ENCODE measurements at regions not wholly inside any gene's neighbourhood (a gene's known extent, or its start where the extent isn't known, plus 50 kb on each side); places are given as distances from the start of the nearest gene placed in this dataset.

- Histone ChIP-seq H3K9ac (ENCODE audit: low read depth in 1 of 2, low read length in 2 of 2) (no peak overlapping the region), H3K27ac (ENCODE audit: low read depth, low read length) (no peak overlapping the region), H3K36me3 (ENCODE audit: control insufficient read depth in 1 of 2, insufficient read depth in 2 of 2, low read length in 2 of 2) (no peaks in the 10 kb centered on the region), H3K4me3 (ENCODE audit: low read depth in 1 of 2, low read length in 2 of 2) (no peak overlapping the region), H3K4me1 (ENCODE audit: control insufficient read depth in 1 of 2, insufficient read depth in 2 of 2, low read length in 2 of 2) (peaks cover 15 to 18% of the 10 kb centered on the region in 2 donors), H3K9me3 (ENCODE audit: control insufficient read depth in 1 of 2, low read length in 2 of 2) (no peaks in the 10 kb centered on the region), H3K27me3 (ENCODE audit: control insufficient read depth in 1 of 2, insufficient read depth in 2 of 2, low read length in 2 of 2) (peaks cover 0 to 3% of the 10 kb centered on the region in 2 donors)
Observed at GRCh38 chr10:78305311-78305710, 271.6 kb downstream of the RPS24 start.

- H3K9me3 ChIP-seq (ENCODE audit: control insufficient read depth in 1 of 2, low read length in 2 of 2): no peaks in the 10 kb centered on the region
- peaks cover 0 to 3% of the 10 kb centered on the region in 2 donors for H3K27me3 ChIP-seq (ENCODE audit: control insufficient read depth in 1 of 2, insufficient read depth in 2 of 2, low read length in 2 of 2)
- no peaks in the 10 kb centered on the region for H3K36me3 ChIP-seq (ENCODE audit: control insufficient read depth in 1 of 2, insufficient read depth in 2 of 2, low read length in 2 of 2)
- no peak overlapping the region for H3K27ac ChIP-seq (ENCODE audit: low read depth, low read length)
- H3K4me1 ChIP-seq (ENCODE audit: control insufficient read depth in 1 of 2, insufficient read depth in 2 of 2, low read length in 2 of 2): peaks cover 15 to 18% of the 10 kb centered on the region in 2 donors
- no peak overlapping the region for H3K4me3 ChIP-seq (ENCODE audit: low read depth in 1 of 2, low read length in 2 of 2)
- no peak overlapping the region for H3K9ac ChIP-seq (ENCODE audit: low read depth in 1 of 2, low read length in 2 of 2)
Observed at GRCh38 chr10:78306358-78306757, 272.7 kb downstream of the RPS24 start.

- Histone ChIP-seq H3K4me1 (ENCODE audit: control insufficient read depth in 1 of 2, insufficient read depth in 2 of 2, low read length in 2 of 2) (peaks cover 7 to 10% of the 10 kb centered on the region in 2 donors), H3K9me3 (ENCODE audit: control insufficient read depth in 1 of 2, low read length in 2 of 2) (no peaks in the 10 kb centered on the region)
Observed at GRCh38 chr10:78307576-78307975, 273.9 kb downstream of the RPS24 start.

GRCh38 chr10:78309536-78310237 is 276.0 kb downstream of the RPS24 start:
- Histone ChIP-seq H3K27me3 (ENCODE audit: control insufficient read depth in 1 of 2, insufficient read depth in 2 of 2, low read length in 2 of 2) (peaks cover 0 to 3% of the 10 kb centered on the region in 2 donors), H3K4me1 (ENCODE audit: control insufficient read depth in 1 of 2, insufficient read depth in 2 of 2, low read length in 2 of 2) (no peaks in the 10 kb centered on the region), H3K9ac (ENCODE audit: low read depth in 1 of 2, low read length in 2 of 2) (no peak overlapping the region), H3K4me3 (ENCODE audit: low read depth in 1 of 2, low read length in 2 of 2) (no peak overlapping the region), H3K9me3 (ENCODE audit: control insufficient read depth in 1 of 2, low read length in 2 of 2) (no peaks in the 10 kb centered on the region), H3K27ac (ENCODE audit: low read depth, low read length) (no peak overlapping the region), H3K36me3 (ENCODE audit: control insufficient read depth in 1 of 2, insufficient read depth in 2 of 2, low read length in 2 of 2) (no peaks in the 10 kb centered on the region)

More at GRCh38 chr10:78307576-78307975, 273.9 kb downstream of the RPS24 start:
- H3K36me3 ChIP-seq (ENCODE audit: control insufficient read depth in 1 of 2, insufficient read depth in 2 of 2, low read length in 2 of 2): no peaks in the 10 kb centered on the region
- peaks cover 0 to 3% of the 10 kb centered on the region in 2 donors for H3K27me3 ChIP-seq (ENCODE audit: control insufficient read depth in 1 of 2, insufficient read depth in 2 of 2, low read length in 2 of 2)
- no peak overlapping the region for H3K9ac ChIP-seq (ENCODE audit: low read depth in 1 of 2, low read length in 2 of 2)
- H3K27ac ChIP-seq (ENCODE audit: low read depth, low read length): no peak overlapping the region
- H3K4me3 ChIP-seq (ENCODE audit: low read depth in 1 of 2, low read length in 2 of 2): no peak overlapping the region

- Histone ChIP-seq H3K27ac (ENCODE audit: low read depth, low read length) (no peak overlapping the region), H3K36me3 (ENCODE audit: control insufficient read depth in 1 of 2, insufficient read depth in 2 of 2, low read length in 2 of 2) (no peaks in the 10 kb centered on the region), H3K4me3 (ENCODE audit: low read depth in 1 of 2, low read length in 2 of 2) (no peak overlapping the region), H3K4me1 (ENCODE audit: control insufficient read depth in 1 of 2, insufficient read depth in 2 of 2, low read length in 2 of 2) (no peaks in the 10 kb centered on the region), H3K27me3 (ENCODE audit: control insufficient read depth in 1 of 2, insufficient read depth in 2 of 2, low read length in 2 of 2) (peaks cover 0 to 3% of the 10 kb centered on the region in 2 donors), H3K9ac (ENCODE audit: low read depth in 1 of 2, low read length in 2 of 2) (no peak overlapping the region), H3K9me3 (ENCODE audit: control insufficient read depth in 1 of 2, low read length in 2 of 2) (no peaks in the 10 kb centered on the region)
Observed at GRCh38 chr10:78310481-78311080, 276.9 kb downstream of the RPS24 start.

GRCh38 chr10:78312197-78313047 is 278.8 kb downstream of the RPS24 start:
- H3K27ac ChIP-seq (ENCODE audit: low read depth, low read length): no peak overlapping the region
- no peak overlapping the region for H3K9ac ChIP-seq (ENCODE audit: low read depth in 1 of 2, low read length in 2 of 2)
- no peak overlapping the region for H3K4me3 ChIP-seq (ENCODE audit: low read depth in 1 of 2, low read length in 2 of 2)

GRCh38 chr10:78313048-78313381 is 279.4 kb downstream of the RPS24 start:
- H3K27me3 ChIP-seq (ENCODE audit: control insufficient read depth in 1 of 2, insufficient read depth in 2 of 2, low read length in 2 of 2): no peaks in the 10 kb centered on the region
- no peaks in the 10 kb centered on the region for H3K4me1 ChIP-seq (ENCODE audit: control insufficient read depth in 1 of 2, insufficient read depth in 2 of 2, low read length in 2 of 2)
- no peak overlapping the region for H3K9ac ChIP-seq (ENCODE audit: low read depth in 1 of 2, low read length in 2 of 2)
- H3K27ac ChIP-seq (ENCODE audit: low read depth, low read length): no peak overlapping the region
- no peak overlapping the region for H3K4me3 ChIP-seq (ENCODE audit: low read depth in 1 of 2, low read length in 2 of 2)
- no peaks in the 10 kb centered on the region for H3K36me3 ChIP-seq (ENCODE audit: control insufficient read depth in 1 of 2, insufficient read depth in 2 of 2, low read length in 2 of 2)
- H3K9me3 ChIP-seq (ENCODE audit: control insufficient read depth in 1 of 2, low read length in 2 of 2): no peaks in the 10 kb centered on the region

More at GRCh38 chr10:78312197-78313047, 278.8 kb downstream of the RPS24 start:
- H3K9me3 ChIP-seq (ENCODE audit: control insufficient read depth in 1 of 2, low read length in 2 of 2): no peaks in the 10 kb centered on the region
- H3K36me3 ChIP-seq (ENCODE audit: control insufficient read depth in 1 of 2, insufficient read depth in 2 of 2, low read length in 2 of 2): no peaks in the 10 kb centered on the region
- H3K27me3 ChIP-seq (ENCODE audit: control insufficient read depth in 1 of 2, insufficient read depth in 2 of 2, low read length in 2 of 2): no peaks in the 10 kb centered on the region
- H3K4me1 ChIP-seq (ENCODE audit: control insufficient read depth in 1 of 2, insufficient read depth in 2 of 2, low read length in 2 of 2): no peaks in the 10 kb centered on the region

- Histone ChIP-seq H3K27ac (ENCODE audit: low read depth, low read length) (no peak overlapping the region), H3K4me3 (ENCODE audit: low read depth in 1 of 2, low read length in 2 of 2) (no peak overlapping the region), H3K36me3 (ENCODE audit: control insufficient read depth in 1 of 2, insufficient read depth in 2 of 2, low read length in 2 of 2) (no peaks in the 10 kb centered on the region), H3K4me1 (ENCODE audit: control insufficient read depth in 1 of 2, insufficient read depth in 2 of 2, low read length in 2 of 2) (no peaks in the 10 kb centered on the region), H3K27me3 (ENCODE audit: control insufficient read depth in 1 of 2, insufficient read depth in 2 of 2, low read length in 2 of 2) (no peaks in the 10 kb centered on the region), H3K9me3 (ENCODE audit: control insufficient read depth in 1 of 2, low read length in 2 of 2) (no peaks in the 10 kb centered on the region), H3K9ac (ENCODE audit: low read depth in 1 of 2, low read length in 2 of 2) (no peak overlapping the region)
Observed at GRCh38 chr10:78313636-78314035, 280.0 kb downstream of the RPS24 start.

GRCh38 chr10:78314651-78315050 is 281.0 kb downstream of the RPS24 start:
- H3K4me3 ChIP-seq (ENCODE audit: low read depth in 1 of 2, low read length in 2 of 2): no peak overlapping the region
- no peaks in the 10 kb centered on the region for H3K4me1 ChIP-seq (ENCODE audit: control insufficient read depth in 1 of 2, insufficient read depth in 2 of 2, low read length in 2 of 2)
- H3K9me3 ChIP-seq (ENCODE audit: control insufficient read depth in 1 of 2, low read length in 2 of 2): no peaks in the 10 kb centered on the region
- no peaks in the 10 kb centered on the region for H3K36me3 ChIP-seq (ENCODE audit: control insufficient read depth in 1 of 2, insufficient read depth in 2 of 2, low read length in 2 of 2)
- no peaks in the 10 kb centered on the region for H3K27me3 ChIP-seq (ENCODE audit: control insufficient read depth in 1 of 2, insufficient read depth in 2 of 2, low read length in 2 of 2)
- no peak overlapping the region for H3K9ac ChIP-seq (ENCODE audit: low read depth in 1 of 2, low read length in 2 of 2)
- H3K27ac ChIP-seq (ENCODE audit: low read depth, low read length): no peak overlapping the region

- Histone ChIP-seq H3K9ac (ENCODE audit: low read depth in 1 of 2, low read length in 2 of 2) (no peak overlapping the region), H3K27ac (ENCODE audit: low read depth, low read length) (no peak overlapping the region), H3K36me3 (ENCODE audit: control insufficient read depth in 1 of 2, insufficient read depth in 2 of 2, low read length in 2 of 2) (no peaks in the 10 kb centered on the region), H3K4me1 (ENCODE audit: control insufficient read depth in 1 of 2, insufficient read depth in 2 of 2, low read length in 2 of 2) (no peaks in the 10 kb centered on the region), H3K9me3 (ENCODE audit: control insufficient read depth in 1 of 2, low read length in 2 of 2) (no peaks in the 10 kb centered on the region), H3K4me3 (ENCODE audit: low read depth in 1 of 2, low read length in 2 of 2) (no peak overlapping the region), H3K27me3 (ENCODE audit: control insufficient read depth in 1 of 2, insufficient read depth in 2 of 2, low read length in 2 of 2) (no peaks in the 10 kb centered on the region)
Observed at GRCh38 chr10:78316451-78316931, 282.8 kb downstream of the RPS24 start.
